ENCODE measurements at regions not wholly inside any gene's neighbourhood (a gene's known extent, or its start where the extent isn't known, plus 50 kb on each side); places are given as distances from the start of the nearest gene placed in this dataset.

- H3K27me3 ChIP-seq, result no peaks in the 10 kb centered on the region
- intact Hi-C loops (cut with DNase I; ENCODE audit: low total_unique reads), result no loop called here
- H3K36me3 ChIP-seq, result no peaks in the 10 kb centered on the region
- no peak for DNase-seq
- H3K27ac ChIP-seq, result no peak overlapping the region
- H3K4me1 ChIP-seq, result no peaks in the 10 kb centered on the region
- ATAC-seq, result no peak
- no peak overlapping the region for H3K4me3 ChIP-seq
- in situ Hi-C loops (cut with MboI; ENCODE audit: low sequenced_read_pairs in 4 of 4), result loop anchor here in 1 of 4 donors (25.0 kb wide), 1 partner anchor 100 kb away; no protein-coding TSS in a partner anchor
- H3K9me3 ChIP-seq, result no peaks in the 10 kb centered on the region
- no peak for TF ChIP-seq POLR2A (IDR thresholded peaks at IDR 0.05)
- TF ChIP-seq CTCF (IDR thresholded peaks at IDR 0.05 in 4 of 5, conservative IDR thresholded peaks at IDR 0.05 in 1 of 5), result no peak
Observed at GRCh38 chr9:23412458-23412857, 413.6 kb downstream of the ELAVL2 start.

DNA sequence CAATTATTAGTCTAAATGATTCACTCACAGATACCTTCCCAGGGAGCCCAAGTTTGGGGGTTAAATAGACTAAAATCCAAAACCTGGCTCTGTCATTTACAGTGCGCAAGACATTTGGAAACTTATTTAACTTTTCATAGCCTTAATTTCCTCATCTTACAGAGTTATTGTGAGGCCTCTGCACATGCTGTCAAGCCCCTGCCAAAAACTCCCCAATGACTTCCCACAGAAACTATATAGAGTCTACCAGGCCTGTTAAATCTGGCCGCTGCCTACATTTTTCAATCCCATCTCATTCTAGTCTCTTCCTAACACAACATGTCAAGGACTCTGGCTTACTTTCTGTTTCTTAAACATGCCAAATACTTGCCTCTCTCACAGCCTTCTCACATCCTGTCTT is 412.5 kb downstream of the ELAVL2 start:
- Histone ChIP-seq H3K27ac (no peak overlapping the region), H3K4me3 (no peak overlapping the region)
- ATAC-seq, result no peak

GRCh38 chr9:23423999-23424398 is 402.0 kb downstream of the ELAVL2 start:
- DNase-seq, result no peak
- H3K27ac ChIP-seq, result no peak overlapping the region
- H3K4me1 ChIP-seq, result no peaks in the 10 kb centered on the region
- intact Hi-C loops (cut with DNase I; ENCODE audit: low total_unique reads), result no loop called here
- no peaks in the 10 kb centered on the region for H3K36me3 ChIP-seq
- in situ Hi-C loops (cut with MboI; ENCODE audit: low sequenced_read_pairs in 4 of 4), result loop anchor here in 1 of 4 donors (25.0 kb wide), 1 partner anchor 88 kb away; no protein-coding TSS in a partner anchor
- H3K4me3 ChIP-seq, result no peak overlapping the region
- H3K9me3 ChIP-seq, result peaks cover 0 to 3% (median 0%) of the 10 kb centered on the region in 3 donors
- ATAC-seq, result no peak
- no peaks in the 10 kb centered on the region for H3K27me3 ChIP-seq
- no peak for TF ChIP-seq CTCF (IDR thresholded peaks at IDR 0.05 in 4 of 5, conservative IDR thresholded peaks at IDR 0.05 in 1 of 5)
- TF ChIP-seq POLR2A (IDR thresholded peaks at IDR 0.05), result no peak

More for the DNA sequence above, 412.5 kb downstream of the ELAVL2 start:
- in situ Hi-C loops (cut with MboI; ENCODE audit: low sequenced_read_pairs in 4 of 4) (loop anchor here in 1 of 4 donors (25.0 kb wide), 1 partner anchor 99 kb away; no protein-coding TSS in a partner anchor), intact Hi-C loops (cut with DNase I; ENCODE audit: low total_unique reads) (no loop called here)
- Histone ChIP-seq H3K4me1 (no peaks in the 10 kb centered on the region), H3K9me3 (no peaks in the 10 kb centered on the region), H3K27me3 (no peaks in the 10 kb centered on the region), H3K36me3 (no peaks in the 10 kb centered on the region)
- TF ChIP-seq POLR2A (IDR thresholded peaks at IDR 0.05) (no peak), CTCF (IDR thresholded peaks at IDR 0.05 in 4 of 5, conservative IDR thresholded peaks at IDR 0.05 in 1 of 5) (no peak)
- DNase-seq, result no peak

DNA sequence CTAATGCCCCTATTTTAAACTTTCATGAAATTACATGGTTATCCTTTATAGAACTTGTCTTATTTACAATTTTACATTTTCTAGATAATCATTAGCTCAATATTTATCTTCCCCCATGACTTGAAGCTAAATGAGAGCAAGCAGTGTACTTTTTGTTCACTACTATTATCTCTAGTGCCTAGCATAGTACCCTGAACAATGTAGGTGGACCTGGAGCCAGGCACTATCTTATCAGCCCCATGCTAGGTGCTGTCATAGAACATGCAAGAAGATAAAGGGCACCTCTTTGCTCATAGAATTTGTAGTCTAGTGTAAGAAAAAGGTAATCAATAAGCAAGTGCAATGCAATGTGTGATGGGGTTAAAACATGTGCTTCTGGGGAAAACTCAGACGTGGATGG is 399.9 kb downstream of the ELAVL2 start:
- ATAC-seq, result no peak
- no peak overlapping the region for H3K27ac ChIP-seq
- TF ChIP-seq CTCF (IDR thresholded peaks at IDR 0.05 in 4 of 5, conservative IDR thresholded peaks at IDR 0.05 in 1 of 5) (no peak), POLR2A (IDR thresholded peaks at IDR 0.05) (no peak)
- intact Hi-C loops (cut with DNase I; ENCODE audit: low total_unique reads), result no loop called here
- no peak for DNase-seq
- H3K4me1 ChIP-seq, result no peaks in the 10 kb centered on the region
- no peaks in the 10 kb centered on the region for H3K36me3 ChIP-seq
- H3K4me3 ChIP-seq, result no peak overlapping the region
- in situ Hi-C loops (cut with MboI; ENCODE audit: low sequenced_read_pairs in 4 of 4), result no loop called here
- no peaks in the 10 kb centered on the region for H3K27me3 ChIP-seq
- H3K9me3 ChIP-seq, result peaks cover 0 to 3% (median 0%) of the 10 kb centered on the region in 3 donors

- TF ChIP-seq POLR2A (IDR thresholded peaks at IDR 0.05) (no peak), CTCF (IDR thresholded peaks at IDR 0.05 in 4 of 5, conservative IDR thresholded peaks at IDR 0.05 in 1 of 5) (no peak)
- H3K36me3 ChIP-seq, result no peaks in the 10 kb centered on the region
- in situ Hi-C loops (cut with MboI; ENCODE audit: low sequenced_read_pairs in 4 of 4) (no loop called here), intact Hi-C loops (cut with DNase I; ENCODE audit: low total_unique reads) (no loop called here)
- no peaks in the 10 kb centered on the region for H3K4me1 ChIP-seq
- no peak overlapping the region for H3K27ac ChIP-seq
- no peaks in the 10 kb centered on the region for H3K27me3 ChIP-seq
- ATAC-seq, result no peak
- DNase-seq, result no peak
- H3K9me3 ChIP-seq, result no peaks in the 10 kb centered on the region
- no peak overlapping the region for H3K4me3 ChIP-seq
Observed at GRCh38 chr9:23431459-23431858, 394.6 kb downstream of the ELAVL2 start.

All from gastrocnemius medialis (tissue), 4 donors.